Activated CD4-positive, alpha-beta T cell treated with anti-CD3 and anti-CD28 coated beads for 4 hours (primary cell): ENCODE measurements at regions not wholly inside any gene's neighbourhood (a gene's known extent, or its start where the extent isn't known, plus 50 kb on each side); places are given as distances from the start of the nearest gene placed in this dataset.
"Not testable (repeated sequence)": the region's sequence is repeated elsewhere in the genome, so short reads cannot be mapped to it uniquely, and the experiment has no call there.

Source experiments
- DNase-seq, 2 donors: peaks; one replicate each; pipeline ENCODE4 v3.0.0-alpha.2; 2020

- DNase-seq, result no peak
Measured at GRCh38 chr21:35512346-35512745, 463.2 kb upstream of the RUNX1 start.

- DNase-seq, result no peak
Measured at GRCh38 chr21:35511696-35512162, 462.6 kb upstream of the RUNX1 start.

GRCh38 chr21:35510957-35511695 is 462.0 kb upstream of the RUNX1 start:
- peak in 1 of 2 donors; percentile 11 for DNase-seq

DNA sequence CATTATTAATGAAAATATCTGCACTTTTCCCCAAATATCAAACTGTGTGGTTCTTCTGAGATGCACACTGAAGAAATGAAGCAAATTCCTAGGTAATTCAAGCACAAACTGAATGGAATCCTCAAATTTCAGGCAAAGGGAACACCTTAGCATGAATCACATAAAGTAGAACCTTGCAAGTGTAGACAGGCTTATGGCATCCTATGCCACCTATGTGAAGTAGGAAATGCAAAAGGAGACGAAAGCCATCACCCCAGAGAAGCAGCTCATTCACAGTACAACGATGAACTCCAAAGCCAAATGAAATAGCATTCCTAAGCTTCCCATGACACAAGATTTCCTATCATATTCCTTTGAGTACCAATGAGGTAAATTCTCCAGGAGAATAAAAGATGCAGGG is 461.2 kb upstream of the RUNX1 start:
- no peak for DNase-seq

DNA sequence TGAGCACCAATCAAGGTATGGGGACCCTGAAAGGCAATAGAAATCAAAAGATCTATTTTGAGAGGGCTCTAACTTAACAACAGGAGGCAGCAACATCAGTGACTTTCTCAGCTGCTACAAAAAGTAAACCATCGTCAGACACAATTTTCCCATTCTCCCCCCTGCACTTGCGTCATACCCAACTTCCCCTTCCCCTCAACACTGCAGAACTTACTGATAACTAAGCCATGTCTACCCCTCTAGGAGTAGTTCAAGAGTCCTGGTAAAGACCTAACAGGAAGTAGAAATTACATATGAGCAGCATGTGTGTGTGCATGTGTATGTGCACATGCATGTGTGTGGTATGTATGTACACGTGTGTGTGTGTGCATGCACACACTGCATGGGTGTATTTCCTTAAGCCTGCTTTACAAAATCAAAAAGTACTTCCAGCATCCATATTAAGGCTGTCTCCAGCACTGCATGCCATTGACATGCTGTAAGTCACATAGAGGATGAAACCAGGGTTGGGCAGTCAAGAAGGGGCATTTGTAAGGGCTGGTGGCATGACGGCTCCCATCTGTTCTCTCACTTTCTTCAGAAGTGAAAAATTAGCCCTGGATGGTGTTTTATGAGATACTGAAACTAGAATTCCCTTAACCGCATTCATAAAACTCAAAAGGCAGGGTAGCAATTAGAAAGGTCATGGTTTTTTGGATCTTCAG is 460.1 kb upstream of the RUNX1 start:
- no peak for DNase-seq

DNA sequence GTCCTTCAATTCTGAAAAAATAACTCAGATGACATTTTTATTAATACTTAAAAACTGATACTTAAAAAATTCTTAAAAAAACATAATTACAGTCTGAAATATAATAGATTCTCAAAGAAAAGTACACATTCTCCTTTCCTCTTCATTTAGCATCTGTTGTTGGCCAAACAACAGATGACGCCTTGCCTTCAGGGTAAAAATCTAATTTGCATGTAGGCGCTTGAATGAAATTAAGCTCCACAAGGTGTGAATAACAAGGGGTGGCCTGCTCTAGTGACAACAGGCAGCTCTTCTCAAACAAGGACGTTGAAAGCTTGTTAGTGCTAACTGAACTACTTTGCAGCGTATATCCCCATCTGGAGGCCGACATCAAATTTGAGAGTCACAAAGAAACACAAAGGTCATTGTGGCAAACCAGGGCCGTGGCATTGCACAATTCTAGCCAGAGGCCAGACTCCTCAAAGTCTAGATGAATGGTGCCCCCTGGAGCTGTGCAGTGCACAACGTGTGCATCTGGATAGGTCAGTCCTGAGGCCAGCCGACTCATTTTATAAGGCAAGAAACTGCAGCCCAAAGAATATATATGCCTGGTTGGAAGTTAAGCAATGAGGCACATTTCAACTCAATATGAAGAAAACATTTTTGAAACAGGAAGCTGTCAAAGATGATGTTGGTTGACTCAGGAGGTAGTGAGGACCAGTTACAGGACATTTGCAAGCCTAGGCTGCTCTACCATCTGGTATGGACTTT is 459.2 kb upstream of the RUNX1 start:
- DNase-seq, result no peak

- DNase-seq, result no peak
Measured at GRCh38 chr21:35507181-35507759, 458.2 kb upstream of the RUNX1 start.

- no peak for DNase-seq
Measured at GRCh38 chr21:35506771-35507170, 457.7 kb upstream of the RUNX1 start.

DNA sequence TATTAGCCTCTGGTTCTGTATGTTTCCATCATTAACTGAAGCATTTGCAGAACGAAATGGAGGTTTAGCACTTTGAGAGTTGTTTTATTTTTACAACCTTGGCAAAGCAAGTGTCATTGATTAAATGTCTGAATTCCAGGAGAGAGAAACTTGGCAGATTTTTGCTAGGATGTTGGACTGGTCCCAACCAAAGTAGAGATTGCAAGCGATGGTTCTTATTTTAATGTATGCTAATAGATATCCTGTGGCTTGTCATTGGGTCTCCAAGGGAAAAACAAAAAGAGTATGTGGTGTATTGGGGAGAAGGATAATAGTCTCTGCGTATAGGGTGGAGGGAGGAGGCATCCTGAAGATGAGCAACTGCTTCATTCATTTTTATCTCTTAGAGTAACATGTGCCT is 457.2 kb upstream of the RUNX1 start:
- DNase-seq, result no peak

- no peak for DNase-seq
Measured at GRCh38 chr21:35504951-35505466, 455.9 kb upstream of the RUNX1 start.

- DNase-seq, result no peak
Measured at GRCh38 chr21:35504277-35504676, 455.2 kb upstream of the RUNX1 start.

GRCh38 chr21:35503671-35504070 is 454.6 kb upstream of the RUNX1 start:
- DNase-seq, result peak; percentile 10 to 24

GRCh38 chr21:35502821-35503220 is 453.7 kb upstream of the RUNX1 start:
- DNase-seq, result no peak

- DNase-seq, result not testable (repeated sequence)
Measured at GRCh38 chr21:35497522-35497921, 448.4 kb upstream of the RUNX1 start.

- no peak for DNase-seq
Measured at GRCh38 chr21:35491920-35492678, 443.0 kb upstream of the RUNX1 start.

DNA sequence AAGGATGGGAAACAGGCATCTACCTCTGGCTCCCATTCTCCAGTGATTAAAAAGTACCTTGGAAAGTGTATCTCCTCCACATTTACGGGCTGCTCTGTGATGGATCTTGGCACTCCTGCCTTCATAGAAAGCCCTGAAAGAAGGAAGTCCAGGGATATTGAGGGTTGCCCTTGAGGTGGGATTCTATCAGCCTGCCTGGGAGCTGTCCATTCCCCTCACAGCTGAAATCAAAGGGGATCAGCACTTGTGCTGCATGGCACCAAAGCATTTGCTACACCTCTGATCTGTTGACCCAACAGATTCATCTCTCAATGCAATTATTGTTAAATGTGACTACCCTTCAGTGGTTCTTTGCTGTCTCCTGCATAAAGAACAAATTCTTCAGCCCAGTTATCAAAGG is 442.0 kb upstream of the RUNX1 start:
- no peak for DNase-seq

DNA sequence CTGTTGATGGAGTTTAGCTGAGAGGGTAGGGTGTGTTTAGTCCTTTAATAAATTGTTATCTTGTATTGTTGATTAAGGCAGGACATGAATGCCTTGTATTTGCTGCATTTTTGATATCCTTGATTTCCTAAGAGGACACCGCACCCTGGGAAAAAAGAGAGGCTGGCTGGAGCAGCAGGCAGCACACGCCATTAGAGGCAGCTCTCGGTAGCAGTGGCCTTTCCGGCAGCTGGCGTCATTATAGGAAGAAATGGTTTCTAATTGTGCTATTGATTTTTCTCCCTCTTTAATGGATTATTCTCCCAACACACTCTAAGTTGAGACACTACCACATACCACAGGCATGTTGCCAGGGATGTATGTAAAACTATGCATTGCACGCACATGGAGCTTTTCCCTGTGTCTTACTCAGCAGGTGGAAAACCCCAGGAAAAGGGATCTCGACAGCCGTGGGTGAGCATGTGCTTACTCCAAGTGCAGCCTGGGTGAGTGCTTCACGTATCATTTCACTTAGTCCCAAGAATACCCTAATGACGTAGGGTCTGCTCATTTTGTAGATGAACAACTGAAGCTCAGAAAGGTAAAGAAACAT is 440.4 kb upstream of the RUNX1 start:
- no peak for DNase-seq

DNA sequence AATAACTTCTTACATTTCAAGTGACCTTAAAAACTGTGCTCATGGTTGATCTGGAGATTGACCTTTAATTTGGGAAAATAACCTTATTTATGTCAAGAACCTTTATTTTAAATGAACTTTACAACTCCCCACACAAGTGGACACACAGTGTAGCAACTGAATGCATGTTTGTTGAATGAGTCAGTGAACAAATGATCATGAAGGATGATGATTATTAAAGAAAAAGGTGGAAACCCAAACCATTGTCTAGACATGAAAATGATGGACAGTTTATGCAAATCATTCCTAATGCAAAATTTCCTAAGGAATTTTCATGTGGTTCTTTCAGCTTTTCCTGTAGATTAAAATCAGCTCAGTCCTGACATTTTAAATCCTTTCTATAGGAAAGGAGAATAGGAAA is 439.8 kb upstream of the RUNX1 start:
- no peak for DNase-seq

- no peak for DNase-seq
Measured at GRCh38 chr21:35485364-35485763, 436.3 kb upstream of the RUNX1 start.

GRCh38 chr21:35484851-35485250 is 435.7 kb upstream of the RUNX1 start:
- no peak for DNase-seq

DNA sequence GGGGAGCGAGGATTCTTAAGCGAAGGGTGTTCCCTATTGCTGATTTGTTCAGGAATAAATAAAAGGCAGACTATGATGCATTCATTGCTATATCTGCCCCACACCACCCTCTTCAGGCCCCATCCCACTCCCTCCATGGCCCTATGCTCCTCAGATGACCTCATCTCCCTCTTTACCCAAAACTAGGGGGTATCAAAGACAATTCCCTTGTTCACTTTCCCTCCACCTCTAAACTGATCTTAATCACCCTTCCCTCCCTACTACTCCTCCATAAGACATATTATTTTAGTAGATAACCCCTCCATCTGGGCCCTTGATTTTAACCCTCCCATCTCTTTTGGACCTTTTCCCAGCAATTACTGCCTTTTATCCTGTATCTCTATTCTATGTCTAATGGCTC is 434.9 kb upstream of the RUNX1 start:
- no peak for DNase-seq
